CD14-positive monocyte (primary cell): ENCODE measurements at regions not wholly inside any gene's neighbourhood (a gene's known extent, or its start where the extent isn't known, plus 50 kb on each side); places are given as distances from the start of the nearest gene placed in this dataset.
"Not testable (repeated sequence)": the region's sequence is repeated elsewhere in the genome, so short reads cannot be mapped to it uniquely, and the experiment has no call there.

ENCODE experiments used
- DNase-seq, 3 donors: peaks; one replicate each; pipeline ENCODE4 v3.0.0-alpha.2; 2011 to 2022
- H2AFZ ChIP-seq: 2 replicates; pipeline ENCODE4 v1.6.0; 2012; ENCODE audit warnings: mild to moderate bottlenecking, low read depth, low read length, inconsistent platforms; ENCODE audit not compliant: insufficient read depth, poor library complexity, severe bottlenecking
- H3K27ac ChIP-seq, 2 donors: 1 replicate in 1 of 2; 2 replicates in 1 of 2; pipeline ENCODE4 v1.5.1; 2012 to 2013; ENCODE audit warnings: low read length in 2 of 2, control low read depth in 1 of 2, inconsistent platforms in 1 of 2, low read depth in 1 of 2, mild to moderate bottlenecking in 1 of 2
- H3K27me3 ChIP-seq, 2 donors: one replicate each; pipeline versions ENCODE4 v1.6.0 to v1.6.1; 2011 to 2013; ENCODE audit warnings: low read length in 2 of 2; ENCODE audit not compliant: control insufficient read depth in 2 of 2, insufficient read depth in 2 of 2
- H3K36me3 ChIP-seq, 2 donors: replicated peaks in 1 of 2; 1 replicate in 1 of 2; 2 replicates in 1 of 2; pipeline versions ENCODE4 v1.5.1 to v1.6.1; 2012 to 2013; ENCODE audit warnings: low read length in 2 of 2, control low read depth in 1 of 2, inconsistent platforms in 1 of 2, mild to moderate bottlenecking in 1 of 2; ENCODE audit not compliant: insufficient read depth in 2 of 2, control insufficient read depth in 1 of 2
- H3K4me1 ChIP-seq, 2 donors: 1 replicate in 1 of 2; 2 replicates in 1 of 2; pipeline versions ENCODE4 v1.5.1 to v1.6.1; 2012 to 2013; ENCODE audit warnings: low read length in 2 of 2, control low read depth in 1 of 2, inconsistent platforms in 1 of 2, mild to moderate bottlenecking in 1 of 2, moderate library complexity in 1 of 2; ENCODE audit not compliant: insufficient read depth in 2 of 2, control insufficient read depth in 1 of 2
- H3K4me2 ChIP-seq: replicated peaks from 2 replicates; pipeline ENCODE3; 2012; ENCODE audit warnings: low read length, moderate library complexity, mild to moderate bottlenecking; ENCODE audit not compliant: poor library complexity, severe bottlenecking; ENCODE audit errors: extremely low read depth
- H3K4me3 ChIP-seq, 3 experiments: fragments of 200-600 bp in 1 of 3; sonication (generic) in 1 of 3; replicated peaks in 1 of 3; 1 replicate in 2 of 3; 2 replicates in 1 of 3; pipeline ENCODE4 v1.5.1; 2011 to 2013; ENCODE audit warnings: low read length in 3 of 3, mild to moderate bottlenecking in 3 of 3, control low read depth in 2 of 3, low read depth in 2 of 3, inconsistent platforms in 1 of 3, moderate library complexity in 1 of 3
- H3K79me2 ChIP-seq: 2 replicates; pipeline ENCODE4 v1.6.0; 2012; ENCODE audit warnings: mild to moderate bottlenecking, control low read depth, inconsistent platforms, low read length, moderate library complexity; ENCODE audit not compliant: insufficient read depth
- H3K9ac ChIP-seq: 2 replicates; pipeline ENCODE4 v1.6.0; 2017; ENCODE audit warnings: low read length, mild to moderate bottlenecking; ENCODE audit not compliant: insufficient read depth, poor library complexity, severe bottlenecking
- H3K9me3 ChIP-seq, 2 donors: replicated peaks in 1 of 2; 1 replicate in 1 of 2; 2 replicates in 1 of 2; pipeline versions ENCODE4 v1.5.1 to v1.6.1; 2012 to 2013; ENCODE audit warnings: low read length in 2 of 2, control low read depth in 1 of 2; ENCODE audit not compliant: control insufficient read depth in 1 of 2, insufficient read depth in 1 of 2
- H4K20me1 ChIP-seq: 2 replicates; pipeline ENCODE4 v1.6.0; 2012; ENCODE audit warnings: mild to moderate bottlenecking, low read length, control low read depth, moderate library complexity; ENCODE audit not compliant: insufficient read depth
- H3K27ac Mint-ChIP-seq, 7 donors: one replicate each; pipeline ENCODE4 v1.8.0; 2020; ENCODE audit warnings: mild to moderate bottlenecking in 7 of 7, mixed read lengths in 7 of 7, moderate library complexity in 6 of 7, inconsistent platforms in 2 of 7
- H3K27me3 Mint-ChIP-seq, 3 donors: one replicate each; pipeline ENCODE4 v1.8.0; 2021 to 2022; ENCODE audit warnings: low read depth in 3 of 3, mild to moderate bottlenecking in 3 of 3, mixed read lengths in 3 of 3, moderate library complexity in 3 of 3, inconsistent platforms in 1 of 3
- H3K36me3 Mint-ChIP-seq, 2 donors: one replicate each; pipeline ENCODE4 v1.8.0; 2020; ENCODE audit warnings: mixed read lengths in 2 of 2, inconsistent platforms in 1 of 2, mild to moderate bottlenecking in 1 of 2
- H3K4me1 Mint-ChIP-seq: one replicate; pipeline ENCODE4 v1.8.0; 2020; ENCODE audit warnings: mild to moderate bottlenecking, mixed read lengths
- H3K4me3 Mint-ChIP-seq, 2 donors: one replicate each; pipeline ENCODE4 v1.8.0; 2020; ENCODE audit warnings: mild to moderate bottlenecking in 2 of 2, mixed read lengths in 2 of 2, moderate library complexity in 1 of 2
- H3K9me3 Mint-ChIP-seq, 7 donors: one replicate each; pipeline ENCODE4 v1.8.0; 2020 to 2022; ENCODE audit warnings: mixed read lengths in 7 of 7, mild to moderate bottlenecking in 6 of 7, moderate library complexity in 6 of 7, inconsistent platforms in 2 of 7
- WGBS: methylation state at CpG from one replicate; pipeline ENCODE4 v1.1.5; 2013; ENCODE audit warnings: missing lambda C conversion rate; ENCODE audit not compliant: insufficient coverage; 5-methylcytosine and 5-hydroxymethylcytosine counted together
- intact Hi-C, 2 donors: fragments of 100-400 bp; cut with micrococcal nuclease; formaldehyde crosslinking; loops; one replicate each; pipeline versions ENCODE4 v1.15.0 to v1.15.1; 2023

DNA sequence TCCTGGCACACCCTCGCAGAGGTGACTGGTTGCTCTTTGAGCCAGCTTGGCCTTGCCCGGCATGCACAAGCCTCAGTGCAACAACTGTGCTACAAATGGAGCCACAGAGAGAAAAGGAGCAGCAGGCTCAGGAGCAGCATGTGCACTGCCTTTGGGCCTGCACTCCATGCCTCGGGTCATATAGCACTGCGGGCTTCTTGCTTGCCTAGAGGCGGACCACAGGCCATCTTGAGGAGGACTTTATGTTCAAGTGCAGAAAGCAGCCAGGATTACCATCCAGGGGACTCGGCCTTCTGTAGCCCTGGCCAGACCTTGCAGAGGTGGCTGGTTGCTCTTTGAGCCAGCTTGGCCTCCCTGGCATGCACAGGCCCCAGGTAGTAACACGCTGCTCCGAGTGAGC is 62.7 kb downstream of the POTEE start:
- H3K36me3 Mint-ChIP-seq, H3K79me2 ChIP-seq, H3K4me1 ChIP-seq, H3K36me3 ChIP-seq, H3K4me2 ChIP-seq, H2AFZ ChIP-seq, intact Hi-C loops, H3K27me3 ChIP-seq, DNase-seq, H3K9me3 ChIP-seq, H3K27me3 Mint-ChIP-seq, H3K4me3 Mint-ChIP-seq, H3K27ac ChIP-seq, H3K4me3 ChIP-seq, H3K9ac ChIP-seq, H3K27ac Mint-ChIP-seq, H3K4me1 Mint-ChIP-seq, H4K20me1 ChIP-seq: not testable (repeated sequence)
- WGBS, result 98% methylated on average over 5 of the region's 8 CpGs
- H3K9me3 Mint-ChIP-seq, result peaks cover 0 to 10% (median 2%) of the 10 kb centered on the region in 7 donors

DNA sequence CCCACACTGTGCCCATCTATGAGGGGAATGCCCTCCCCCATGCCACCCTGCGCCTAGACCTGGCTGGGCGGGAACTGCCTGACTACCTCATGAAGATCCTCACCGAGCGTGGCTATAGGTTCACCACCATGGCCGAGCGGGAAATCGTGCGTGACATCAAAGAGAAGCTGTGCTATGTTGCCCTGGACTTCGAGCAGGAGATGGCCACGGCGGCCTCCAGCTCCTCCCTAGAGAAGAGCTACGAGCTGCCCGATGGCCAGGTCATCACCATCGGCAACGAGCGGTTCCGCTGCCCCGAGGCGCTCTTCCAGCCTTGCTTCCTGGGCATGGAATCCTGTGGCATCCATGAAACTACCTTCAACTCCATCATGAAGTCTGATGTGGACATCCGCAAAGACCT is 54.7 kb downstream of the POTEE start:
- H3K27ac Mint-ChIP-seq, H3K4me1 Mint-ChIP-seq, H3K36me3 Mint-ChIP-seq, H3K9me3 Mint-ChIP-seq, H3K27ac ChIP-seq, H3K27me3 ChIP-seq, H3K9me3 ChIP-seq, H3K9ac ChIP-seq, H3K4me1 ChIP-seq, intact Hi-C loops, H3K4me2 ChIP-seq, H4K20me1 ChIP-seq, H2AFZ ChIP-seq, H3K4me3 Mint-ChIP-seq, H3K4me3 ChIP-seq, H3K79me2 ChIP-seq, H3K27me3 Mint-ChIP-seq, DNase-seq, H3K36me3 ChIP-seq: not testable (repeated sequence)
- WGBS, result no CpG with 5 or more reads among the region's 20 CpGs
